ENCODE measurements at regions not wholly inside any gene's neighbourhood (a gene's known extent, or its start where the extent isn't known, plus 50 kb on each side); places are given as distances from the start of the nearest gene placed in this dataset.

GRCh38 chr1:117678246-117678977, 72.6 kb downstream of the TENT5C start:
- no peak for DNase-seq

GRCh38 chr1:117679299-117679698, 73.5 kb downstream of the TENT5C start:
- no peak for DNase-seq

- DNase-seq: no peak
Observed at GRCh38 chr1:117679868-117680267, 74.0 kb downstream of the TENT5C start.

- DNase-seq: no peak
Observed at GRCh38 chr1:117680316-117681002, 74.6 kb downstream of the TENT5C start.

DNA sequence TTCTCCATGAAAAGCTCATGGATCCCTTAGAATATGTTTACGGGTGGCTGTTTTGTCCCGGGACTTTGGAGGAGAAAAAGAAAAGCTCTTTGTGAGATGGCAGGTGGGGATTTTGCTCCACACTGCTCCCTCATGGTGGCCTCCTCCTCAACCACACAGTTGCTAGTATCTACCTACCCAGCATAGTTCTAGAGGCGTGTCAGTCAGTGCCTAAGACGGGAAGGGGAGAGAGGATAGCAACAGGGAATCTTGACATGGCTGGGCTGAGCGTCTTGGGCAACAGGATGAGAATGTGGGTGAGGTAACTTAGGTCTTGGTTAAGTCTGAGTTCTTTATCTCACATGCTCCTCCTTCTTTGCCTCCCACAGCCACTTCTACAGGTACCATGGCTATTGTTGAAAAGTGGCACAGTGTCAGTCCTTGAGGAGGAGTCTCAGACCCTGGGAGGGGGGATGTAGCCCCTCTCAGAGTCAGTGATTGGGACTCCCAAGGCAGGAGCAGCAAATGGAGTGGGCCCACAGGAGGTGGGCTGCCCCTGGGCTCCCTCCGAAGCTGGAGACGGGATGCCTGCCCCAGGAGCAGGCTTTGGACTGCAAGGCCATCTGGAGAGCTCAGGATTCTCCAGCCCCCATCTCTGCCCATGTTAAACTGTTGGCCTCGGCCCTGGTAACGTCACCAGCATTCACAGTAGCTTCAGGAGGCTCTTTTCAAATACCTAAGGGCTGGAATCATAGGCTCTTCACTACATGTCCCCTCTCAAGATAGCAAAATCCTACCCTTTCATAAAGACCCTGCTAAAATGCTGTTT, 75.4 kb downstream of the TENT5C start:
- no peak for DNase-seq

DNA sequence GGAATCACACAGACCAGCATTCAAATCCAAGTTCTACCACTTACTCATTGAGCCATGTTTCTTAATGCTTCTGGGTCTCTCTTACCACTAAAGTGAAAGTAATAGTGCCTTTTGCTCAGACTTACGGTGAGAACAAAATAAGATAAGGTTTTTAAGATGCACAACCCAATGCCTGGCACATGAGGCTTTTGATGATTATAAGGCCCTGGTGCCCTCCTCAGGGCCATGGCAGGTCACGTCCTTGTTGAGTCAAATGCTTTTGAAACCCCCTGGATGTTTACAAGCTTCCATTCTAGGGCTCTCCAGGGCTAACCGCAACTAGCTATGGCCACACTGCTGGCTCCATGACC, 76.0 kb downstream of the TENT5C start:
- no peak for DNase-seq

GRCh38 chr1:117682372-117682771, 76.5 kb downstream of the TENT5C start:
- DNase-seq: no peak

DNA sequence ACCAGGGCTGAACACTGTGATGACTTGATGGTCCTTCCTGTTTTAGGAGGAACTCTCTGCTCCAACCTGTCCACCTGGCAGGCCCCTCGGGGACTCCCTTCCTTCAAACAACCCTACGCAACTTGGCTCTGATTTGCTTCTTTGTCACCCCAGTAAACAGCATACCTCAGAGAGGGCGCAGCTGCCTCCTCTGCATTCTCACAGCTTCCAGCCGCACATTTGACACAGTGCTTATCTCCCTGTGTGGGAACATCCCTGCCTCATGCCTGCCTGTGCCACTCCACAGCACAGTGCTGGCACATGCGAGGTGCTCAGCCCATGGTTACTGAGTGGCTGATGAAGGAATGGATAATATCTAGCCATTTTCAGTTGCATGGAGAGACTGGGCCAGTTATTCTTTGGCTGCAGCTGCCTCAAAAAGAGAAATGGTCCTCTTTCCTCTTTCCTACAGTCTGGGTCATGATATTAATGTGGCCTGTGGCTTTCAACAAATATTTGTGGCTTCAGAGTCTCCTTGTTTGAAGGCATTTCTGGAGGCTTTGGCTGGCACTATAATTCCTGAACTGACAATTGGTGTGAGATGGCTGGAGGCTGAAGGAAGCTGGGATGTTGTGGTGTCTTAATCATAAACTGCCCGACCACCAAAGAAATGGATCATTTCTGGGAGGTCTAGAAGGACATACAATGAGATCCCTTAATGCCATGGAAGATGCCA, 77.9 kb downstream of the TENT5C start:
- no peak for DNase-seq

DNA sequence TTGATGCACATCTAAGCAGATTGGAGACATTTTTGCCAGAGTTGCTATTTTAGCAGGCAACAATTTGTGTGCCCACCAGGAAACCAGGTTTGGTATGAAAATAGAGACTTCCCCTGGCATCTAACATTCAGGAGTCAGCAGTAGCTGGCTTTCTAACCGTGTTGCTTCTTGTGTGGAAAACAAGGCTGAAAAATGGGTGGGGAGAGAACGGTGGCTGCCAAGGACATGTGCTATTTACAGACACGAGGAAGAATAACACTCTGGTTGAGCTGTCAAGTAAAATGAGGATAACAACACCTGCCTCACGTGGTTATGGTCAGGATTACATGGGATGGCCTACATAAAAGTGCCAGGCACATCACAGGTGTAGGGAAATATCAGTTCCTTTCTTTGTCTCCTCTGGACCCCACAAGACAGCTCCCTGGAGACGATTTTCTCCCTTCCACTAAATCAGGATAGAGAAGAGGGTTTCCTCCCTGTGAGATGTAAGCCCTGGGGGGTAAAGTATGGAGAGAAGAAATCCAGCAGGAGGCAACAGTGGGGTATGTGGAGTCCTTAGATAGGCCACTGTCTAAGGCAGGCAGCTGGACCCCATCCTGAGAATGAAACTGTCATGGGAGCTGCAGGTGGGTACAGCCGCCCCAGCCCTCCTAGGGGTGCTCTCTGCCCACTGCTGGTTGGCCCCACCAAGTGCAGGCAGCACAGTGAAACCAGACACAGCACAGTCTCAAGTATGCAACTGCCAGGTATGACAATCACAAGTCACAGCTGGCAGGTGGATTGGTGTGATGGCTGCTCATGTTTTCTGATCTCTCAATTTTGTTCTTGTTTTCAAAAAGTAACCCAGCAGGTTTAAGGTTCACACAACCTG, 80.3 kb downstream of the TENT5C start:
- DNase-seq: no peak

GRCh38 chr1:117686907-117687306, 81.1 kb downstream of the TENT5C start:
- no peak for DNase-seq

DNA sequence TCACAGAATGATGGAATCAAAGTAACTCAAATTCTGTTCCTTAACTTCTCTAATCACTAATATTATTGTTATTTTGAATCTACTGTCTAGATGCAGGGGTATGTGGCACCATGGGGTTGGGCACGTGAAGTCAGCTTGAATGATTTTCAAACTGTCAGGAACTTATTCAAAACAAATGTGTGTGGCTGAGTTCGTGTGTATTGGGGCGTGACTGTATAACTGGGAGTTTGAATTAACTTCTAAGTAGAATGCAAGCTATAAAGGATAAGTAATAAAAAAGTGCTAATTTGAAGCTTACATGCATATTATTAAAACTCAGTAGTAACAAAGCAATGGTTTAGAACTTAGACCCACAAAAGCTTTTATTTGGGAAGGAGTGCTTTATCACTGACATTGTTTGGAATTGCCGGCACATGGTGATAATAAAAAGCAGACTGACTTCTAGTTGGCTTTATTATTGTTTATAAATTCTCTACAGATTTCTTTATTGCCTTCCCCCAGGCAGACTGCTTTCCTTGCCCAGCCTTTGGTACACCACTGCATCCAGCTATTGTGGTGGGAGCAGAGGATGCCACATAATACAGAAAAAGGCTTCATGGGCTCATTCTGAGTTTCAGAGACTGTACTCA, 84.3 kb downstream of the TENT5C start:
- DNase-seq: no peak

GRCh38 chr1:117691942-117692341, 86.1 kb downstream of the TENT5C start:
- no peak for DNase-seq

DNA sequence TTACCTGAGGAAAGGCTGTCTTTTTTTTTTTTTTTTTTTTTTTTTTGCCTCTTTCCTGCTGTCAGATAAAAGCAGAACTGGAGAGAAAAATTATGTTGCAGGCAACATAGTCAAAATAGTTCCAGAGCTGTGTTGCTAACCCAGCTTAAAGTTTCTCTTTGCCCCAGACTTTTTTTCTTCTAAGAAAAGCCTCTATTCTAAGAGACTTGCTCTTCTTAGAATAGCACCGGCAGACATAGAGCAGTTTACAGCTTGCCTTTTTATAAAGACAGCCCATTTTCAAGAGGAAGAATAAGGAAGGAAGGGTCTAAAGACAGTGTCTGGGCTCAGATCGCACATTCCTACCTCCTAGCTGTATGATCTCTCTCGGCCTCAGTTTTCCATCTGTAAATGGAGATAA, 88.7 kb downstream of the TENT5C start:
- no peak for DNase-seq

GRCh38 chr1:117695796-117696490, 90.1 kb downstream of the TENT5C start:
- DNase-seq: no peak

DNA sequence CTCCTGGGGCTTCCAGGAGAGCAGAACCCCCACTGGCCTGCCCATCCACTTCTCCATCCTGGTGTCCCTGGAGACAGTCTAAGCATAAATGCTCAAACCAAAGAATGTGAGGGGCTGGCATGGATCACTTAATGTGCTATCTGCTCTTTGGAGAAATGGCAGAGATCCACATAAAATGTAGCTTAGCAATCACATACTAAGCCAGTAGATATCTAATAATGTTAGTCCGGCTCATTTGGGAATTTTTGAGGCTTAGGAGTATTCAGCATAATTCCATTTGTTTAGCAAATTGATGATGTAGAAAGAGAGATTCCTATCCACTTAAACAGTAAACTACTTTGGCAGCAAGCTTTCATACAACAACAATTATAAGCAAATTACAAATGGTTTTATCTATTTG, 90.7 kb downstream of the TENT5C start:
- DNase-seq: no peak

DNA sequence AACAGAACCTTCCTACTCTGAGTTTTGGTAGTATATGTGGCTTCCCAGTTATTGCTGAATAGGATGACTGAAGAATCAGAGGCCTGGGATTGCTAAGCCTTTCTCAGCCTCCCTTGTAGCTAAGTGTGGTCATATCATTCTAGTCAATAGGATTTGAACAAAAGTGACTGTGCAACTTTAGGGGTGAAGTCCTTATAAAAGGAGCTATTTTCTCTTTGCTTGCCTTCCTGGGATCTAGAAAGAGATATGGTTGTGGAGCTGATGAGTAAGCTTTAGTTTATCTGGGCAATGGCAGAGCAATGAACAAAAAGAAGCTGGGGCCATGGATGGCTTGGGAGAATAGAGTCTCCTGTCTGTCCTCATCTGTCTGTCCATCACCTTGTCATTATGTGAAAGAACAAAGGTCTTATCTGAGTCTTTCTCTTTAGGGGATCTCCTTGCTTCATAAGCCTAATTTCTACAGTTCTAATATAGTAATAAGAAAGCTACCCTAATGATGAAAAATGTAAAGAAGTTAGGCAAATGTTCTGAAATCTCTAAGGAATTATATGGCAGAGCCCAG, 91.5 kb downstream of the TENT5C start:
- DNase-seq: no peak

- no peak for DNase-seq
Observed at GRCh38 chr1:117698398-117699160, 92.7 kb downstream of the TENT5C start.

- no peak for DNase-seq
Observed at GRCh38 chr1:117699953-117700352, 94.1 kb downstream of the TENT5C start.

DNA sequence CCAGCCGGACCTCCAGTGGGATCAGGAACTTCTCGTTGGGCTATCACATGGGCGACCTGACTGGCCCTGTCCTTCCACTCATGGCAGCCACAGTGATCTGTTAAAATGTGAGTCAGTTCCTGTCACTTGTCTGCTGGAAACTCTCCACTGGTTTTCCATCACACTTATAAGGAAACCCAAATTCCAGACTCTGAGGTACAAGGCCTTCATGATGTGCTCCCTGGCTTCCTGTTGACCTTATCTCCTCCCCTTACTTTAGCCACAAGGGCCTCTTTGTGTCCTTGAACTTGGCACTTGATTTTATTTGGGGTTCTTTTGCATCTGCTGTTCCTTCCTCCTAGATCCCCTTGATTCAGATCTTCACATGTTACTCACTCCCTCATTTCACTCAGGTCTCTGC, 96.8 kb downstream of the TENT5C start:
- no peak for DNase-seq

DNA sequence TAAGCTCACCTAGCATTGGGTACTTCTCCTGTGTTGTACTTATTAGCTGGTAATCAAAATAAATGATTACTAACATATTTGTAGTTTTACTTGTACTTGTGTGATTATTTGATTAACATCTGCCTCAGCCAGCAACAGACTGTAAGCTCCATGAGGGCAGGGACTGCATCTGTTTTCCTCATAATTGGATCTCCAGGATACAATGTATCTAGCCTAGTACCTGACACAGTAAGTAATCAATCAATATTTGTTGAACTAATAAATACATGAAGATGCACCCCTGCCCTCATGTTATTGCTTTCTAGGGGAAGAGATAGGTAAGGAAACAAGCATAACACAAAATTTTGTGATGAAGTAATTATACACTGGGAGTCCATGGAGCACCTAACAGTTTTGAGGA, 101.5 kb downstream of the TENT5C start:
- no peak for DNase-seq

Measured in activated T-cell treated with anti-CD3 and anti-CD28 coated beads for 4 hours (primary cell).